ENCODE measurements at regions not wholly inside any gene's neighbourhood (a gene's known extent, or its start where the extent isn't known, plus 50 kb on each side); places are given as distances from the start of the nearest gene placed in this dataset.

GRCh38 chr7:115106316-115106715 lies 184.4 kb downstream of the MDFIC start:
- H3K9me3 Mint-ChIP-seq: peaks cover 0 to 1% of the 10 kb centered on the region in 2 donors
- no peaks in the 10 kb centered on the region for H3K27me3 Mint-ChIP-seq (ENCODE audit: low read depth)
- H3K27ac Mint-ChIP-seq: no peak overlapping the region
- no peaks in the 10 kb centered on the region for H3K36me3 Mint-ChIP-seq (ENCODE audit: insufficient read depth in 2 of 2)
- ATAC-seq (replicated peaks in 1 of 2) (no peak), DNase-seq (no peak)
- no peaks in the 10 kb centered on the region for H3K4me1 Mint-ChIP-seq (ENCODE audit: low read depth)
- H3K4me3 Mint-ChIP-seq: no peak overlapping the region

- Mint-ChIP-seq H3K27me3 (ENCODE audit: low read depth) (no peaks in the 10 kb centered on the region), H3K27ac (no peak overlapping the region), H3K4me3 (no peak overlapping the region), H3K36me3 (ENCODE audit: insufficient read depth in 2 of 2) (no peaks in the 10 kb centered on the region), H3K4me1 (ENCODE audit: low read depth) (no peaks in the 10 kb centered on the region), H3K9me3 (peaks cover 0 to 1% of the 10 kb centered on the region in 2 donors)
- ATAC-seq (replicated peaks in 1 of 2) (no peak), DNase-seq (no peak)
Observed at GRCh38 chr7:115102738-115103137, 180.8 kb downstream of the MDFIC start.

DNA sequence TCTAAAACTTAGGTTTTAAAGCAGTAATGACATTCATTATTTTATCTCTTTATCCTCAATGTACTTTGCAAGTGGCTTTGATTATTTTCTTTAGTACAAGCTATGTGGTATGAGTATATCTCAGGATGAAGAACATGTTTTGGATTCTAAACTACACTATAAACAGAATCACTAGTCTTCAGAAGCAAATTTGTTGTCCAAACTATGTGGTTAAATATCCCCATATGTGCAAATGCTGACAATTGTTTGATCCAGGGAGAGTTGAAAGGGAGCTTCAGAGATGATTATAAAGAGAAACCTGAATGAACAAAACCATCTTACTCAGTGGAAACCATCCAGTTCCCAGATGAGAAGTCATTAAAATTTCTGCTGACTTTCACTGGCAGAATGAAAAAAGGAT lies 179.3 kb downstream of the MDFIC start:
- Mint-ChIP-seq H3K36me3 (ENCODE audit: insufficient read depth in 2 of 2) (no peaks in the 10 kb centered on the region), H3K4me3 (no peak overlapping the region), H3K27ac (no peak overlapping the region), H3K27me3 (ENCODE audit: low read depth) (no peaks in the 10 kb centered on the region), H3K4me1 (ENCODE audit: low read depth) (no peaks in the 10 kb centered on the region), H3K9me3 (peaks cover 0 to 1% of the 10 kb centered on the region in 2 donors)
- DNase-seq (no peak), ATAC-seq (replicated peaks in 1 of 2) (no peak)

DNA sequence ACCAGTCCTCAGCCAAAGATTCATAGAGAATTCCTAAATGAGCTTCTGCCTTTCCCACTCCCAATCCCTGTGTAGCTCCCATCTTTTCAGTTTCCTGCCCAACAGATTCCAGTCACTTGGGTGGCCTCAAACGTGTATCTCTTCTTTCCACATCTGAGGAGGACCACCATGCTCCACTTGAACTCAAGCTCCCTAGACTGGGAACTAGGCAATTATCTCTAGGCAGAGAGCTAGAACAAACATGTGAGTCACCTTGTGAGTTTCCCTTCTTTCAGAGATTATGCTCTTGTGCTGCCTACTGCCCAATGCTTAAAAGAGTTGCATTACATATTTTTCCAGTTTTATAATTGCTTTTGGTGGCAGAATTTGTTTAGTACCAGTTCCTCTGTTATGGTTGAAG lies 178.0 kb downstream of the MDFIC start:
- Mint-ChIP-seq H3K4me1 (ENCODE audit: low read depth) (no peaks in the 10 kb centered on the region), H3K36me3 (ENCODE audit: insufficient read depth in 2 of 2) (no peaks in the 10 kb centered on the region), H3K4me3 (no peak overlapping the region), H3K27me3 (ENCODE audit: low read depth) (no peaks in the 10 kb centered on the region), H3K27ac (no peak overlapping the region), H3K9me3 (no peaks in the 10 kb centered on the region)
- ATAC-seq (replicated peaks in 1 of 2) (no peak), DNase-seq (no peak)

GRCh38 chr7:115097175-115097671 lies 175.3 kb downstream of the MDFIC start:
- Mint-ChIP-seq H3K27ac (peak overlapping the region; percentile 49), H3K36me3 (ENCODE audit: insufficient read depth in 2 of 2) (no peaks in the 10 kb centered on the region), H3K4me3 (no peak overlapping the region), H3K4me1 (ENCODE audit: low read depth) (no peaks in the 10 kb centered on the region), H3K9me3 (no peaks in the 10 kb centered on the region), H3K27me3 (ENCODE audit: low read depth) (no peaks in the 10 kb centered on the region)
- DNase-seq (no peak), ATAC-seq (replicated peaks in 1 of 2) (no peak)

DNA sequence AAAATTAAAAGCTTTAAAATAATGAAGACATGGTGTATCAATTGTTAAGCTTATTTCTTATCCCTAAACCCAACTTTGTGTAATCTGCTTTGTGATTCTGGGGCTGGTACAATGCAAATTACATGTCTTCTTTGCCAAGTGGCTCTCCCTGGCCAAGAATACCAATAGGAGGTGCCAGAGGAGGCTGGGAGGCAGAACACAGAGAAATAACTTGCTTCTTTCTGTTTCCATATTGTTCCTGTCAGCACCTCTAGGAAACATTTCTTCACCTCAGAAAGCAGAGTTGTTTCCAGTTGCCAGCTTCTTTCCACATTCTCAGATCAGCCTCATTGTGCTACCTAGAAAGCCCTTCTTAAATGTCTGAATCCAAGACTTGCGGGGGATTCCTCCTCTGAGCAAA lies 174.4 kb downstream of the MDFIC start:
- H3K4me1 Mint-ChIP-seq (ENCODE audit: low read depth): no peaks in the 10 kb centered on the region
- H3K36me3 Mint-ChIP-seq (ENCODE audit: insufficient read depth in 2 of 2): no peaks in the 10 kb centered on the region
- no peak overlapping the region for H3K27ac Mint-ChIP-seq
- DNase-seq (no peak), ATAC-seq (replicated peaks in 1 of 2) (no peak)
- no peaks in the 10 kb centered on the region for H3K9me3 Mint-ChIP-seq
- H3K27me3 Mint-ChIP-seq (ENCODE audit: low read depth): no peaks in the 10 kb centered on the region
- no peak overlapping the region for H3K4me3 Mint-ChIP-seq

DNA sequence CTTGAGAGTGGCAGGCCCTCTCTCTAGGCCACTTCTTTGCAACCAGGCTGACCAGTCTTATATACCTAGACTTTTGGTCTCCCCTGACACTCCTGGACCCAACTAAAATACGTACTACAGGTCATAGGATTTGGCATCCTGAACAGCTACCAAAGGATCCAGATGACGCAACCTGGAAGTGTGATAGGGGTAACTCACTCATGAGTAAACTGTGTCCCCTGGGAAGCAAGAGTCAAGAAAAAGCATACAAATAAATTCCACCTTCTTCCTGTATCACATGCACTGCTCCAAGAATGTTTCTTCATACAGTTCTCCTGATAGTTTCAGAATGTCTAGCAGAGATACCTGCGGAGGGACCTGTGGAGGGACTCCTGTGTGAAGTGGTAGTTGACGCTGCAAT lies 172.3 kb downstream of the MDFIC start:
- H3K36me3 Mint-ChIP-seq (ENCODE audit: insufficient read depth in 2 of 2): no peaks in the 10 kb centered on the region
- DNase-seq: no peak

GRCh38 chr7:115088893-115089292 lies 167.0 kb downstream of the MDFIC start:
- H3K9me3 Mint-ChIP-seq: no peaks in the 10 kb centered on the region
- no peak for DNase-seq
- no peak for ATAC-seq (replicated peaks in 1 of 2)
- no peaks in the 10 kb centered on the region for H3K36me3 Mint-ChIP-seq (ENCODE audit: insufficient read depth in 2 of 2)
- no peaks in the 10 kb centered on the region for H3K27me3 Mint-ChIP-seq (ENCODE audit: low read depth)
- H3K4me1 Mint-ChIP-seq (ENCODE audit: low read depth): no peaks in the 10 kb centered on the region
- H3K4me3 Mint-ChIP-seq: no peak overlapping the region
- no peak overlapping the region for H3K27ac Mint-ChIP-seq

More for the DNA sequence above, 172.3 kb downstream of the MDFIC start:
- ATAC-seq (replicated peaks in 1 of 2): no peak
- Mint-ChIP-seq H3K4me3 (no peak overlapping the region), H3K27me3 (ENCODE audit: low read depth) (no peaks in the 10 kb centered on the region), H3K4me1 (ENCODE audit: low read depth) (no peaks in the 10 kb centered on the region), H3K9me3 (no peaks in the 10 kb centered on the region), H3K27ac (no peak overlapping the region)

- ATAC-seq (replicated peaks in 1 of 2) (no peak), DNase-seq (no peak)
- Mint-ChIP-seq H3K4me1 (ENCODE audit: low read depth) (no peaks in the 10 kb centered on the region), H3K27me3 (ENCODE audit: low read depth) (no peaks in the 10 kb centered on the region), H3K9me3 (no peaks in the 10 kb centered on the region), H3K36me3 (ENCODE audit: insufficient read depth in 2 of 2) (no peaks in the 10 kb centered on the region), H3K4me3 (no peak overlapping the region), H3K27ac (no peak overlapping the region)
Observed at GRCh38 chr7:115087437-115087836, 165.5 kb downstream of the MDFIC start.

DNA sequence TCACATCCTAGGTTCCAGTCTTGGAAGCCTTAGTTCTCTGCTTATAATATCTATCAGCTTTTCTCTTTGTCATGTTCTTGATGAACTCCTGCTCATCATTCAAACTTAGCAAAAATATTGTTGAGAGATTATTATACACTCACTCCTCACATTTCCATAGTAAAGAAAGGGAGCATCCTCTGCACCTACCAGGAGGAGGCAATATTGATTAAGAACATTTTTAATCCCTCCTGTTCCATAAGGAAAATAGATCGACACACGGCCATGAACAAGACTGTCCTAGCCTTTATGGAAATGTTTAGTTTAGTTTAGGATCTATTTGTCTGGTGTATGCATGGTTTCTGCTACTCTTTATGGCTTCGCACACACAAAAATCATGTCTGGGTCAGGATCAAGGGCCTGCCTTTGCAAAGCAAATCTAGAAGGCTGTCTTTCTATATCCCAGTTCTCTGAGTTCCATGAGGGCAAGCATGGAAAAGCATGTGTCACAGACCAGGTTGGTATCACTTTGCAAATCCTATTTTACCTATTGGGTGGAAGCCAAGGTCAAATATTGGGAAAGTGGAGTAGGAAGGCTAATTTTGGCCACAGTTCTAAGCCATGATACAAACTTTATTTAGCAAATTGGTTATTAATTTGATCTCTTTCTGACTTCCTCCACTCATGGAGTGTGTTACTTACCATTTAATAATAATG lies 164.4 kb downstream of the MDFIC start:
- no peaks in the 10 kb centered on the region for H3K36me3 Mint-ChIP-seq (ENCODE audit: insufficient read depth in 2 of 2)
- H3K4me1 Mint-ChIP-seq (ENCODE audit: low read depth): no peaks in the 10 kb centered on the region
- DNase-seq (no peak), ATAC-seq (replicated peaks in 1 of 2) (no peak)
- H3K27me3 Mint-ChIP-seq (ENCODE audit: low read depth): no peaks in the 10 kb centered on the region
- H3K27ac Mint-ChIP-seq: no peak overlapping the region
- H3K4me3 Mint-ChIP-seq: no peak overlapping the region
- H3K9me3 Mint-ChIP-seq: no peaks in the 10 kb centered on the region

GRCh38 chr7:115085421-115085820 lies 163.5 kb downstream of the MDFIC start:
- no peak for ATAC-seq (replicated peaks in 1 of 2)
- Mint-ChIP-seq H3K36me3 (ENCODE audit: insufficient read depth in 2 of 2) (no peaks in the 10 kb centered on the region), H3K4me3 (no peak overlapping the region), H3K4me1 (ENCODE audit: low read depth) (no peaks in the 10 kb centered on the region), H3K27me3 (ENCODE audit: low read depth) (no peaks in the 10 kb centered on the region), H3K27ac (no peak overlapping the region), H3K9me3 (no peaks in the 10 kb centered on the region)
- DNase-seq: no peak

DNA sequence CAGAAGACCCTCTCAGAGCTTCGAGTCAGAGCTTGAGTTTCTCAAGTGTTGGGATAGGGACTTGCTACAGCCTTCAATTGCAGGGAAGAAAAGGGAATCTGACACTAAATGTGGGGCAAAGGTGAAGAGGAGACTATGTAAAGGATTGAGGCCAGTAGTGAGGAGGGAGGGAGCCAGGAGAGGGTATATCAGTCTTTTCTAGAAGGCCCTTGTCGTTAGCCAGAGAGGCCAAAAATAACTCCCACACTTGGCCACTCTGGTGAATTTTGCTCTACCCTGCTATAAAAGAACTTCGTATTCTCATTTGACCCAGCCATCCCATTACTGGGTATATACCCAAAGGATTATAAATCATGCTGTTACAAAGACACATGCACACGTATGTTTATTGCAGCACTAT lies 162.0 kb downstream of the MDFIC start:
- ATAC-seq (replicated peaks in 1 of 2) (no peak), DNase-seq (no peak)
- H3K9me3 Mint-ChIP-seq: no peaks in the 10 kb centered on the region
- no peaks in the 10 kb centered on the region for H3K4me1 Mint-ChIP-seq (ENCODE audit: low read depth)
- H3K27me3 Mint-ChIP-seq (ENCODE audit: low read depth): no peaks in the 10 kb centered on the region
- no peaks in the 10 kb centered on the region for H3K36me3 Mint-ChIP-seq (ENCODE audit: insufficient read depth in 2 of 2)
- no peak overlapping the region for H3K27ac Mint-ChIP-seq
- no peak overlapping the region for H3K4me3 Mint-ChIP-seq

DNA sequence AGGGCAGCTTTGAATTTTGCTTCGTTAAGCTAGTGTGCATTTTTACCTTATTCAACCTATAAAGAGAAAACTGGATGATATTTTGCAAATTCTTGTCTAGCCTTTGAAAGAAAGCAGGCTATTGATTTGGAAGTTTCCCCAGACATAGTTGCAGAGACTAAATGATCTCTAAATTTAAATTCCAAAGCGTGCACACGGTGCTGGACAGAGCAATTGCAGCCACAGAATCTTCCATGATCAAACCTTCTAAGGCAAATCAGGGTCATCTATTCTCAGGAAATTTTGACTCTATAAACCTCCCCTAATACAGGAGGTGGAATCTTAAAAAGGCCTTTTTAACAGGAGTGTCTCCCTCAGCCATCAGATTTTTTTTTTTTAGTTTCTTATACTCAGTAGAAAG lies 159.9 kb downstream of the MDFIC start:
- H3K9me3 Mint-ChIP-seq: no peaks in the 10 kb centered on the region
- no peak for ATAC-seq (replicated peaks in 1 of 2)
- no peak overlapping the region for H3K27ac Mint-ChIP-seq
- H3K27me3 Mint-ChIP-seq (ENCODE audit: low read depth): no peaks in the 10 kb centered on the region
- no peak for DNase-seq
- no peaks in the 10 kb centered on the region for H3K36me3 Mint-ChIP-seq (ENCODE audit: insufficient read depth in 2 of 2)
- H3K4me3 Mint-ChIP-seq: no peak overlapping the region
- H3K4me1 Mint-ChIP-seq (ENCODE audit: low read depth): no peaks in the 10 kb centered on the region

- no peak overlapping the region for H3K27ac Mint-ChIP-seq
- peaks cover 0 to 2% of the 10 kb centered on the region in 2 donors for H3K9me3 Mint-ChIP-seq
- H3K36me3 Mint-ChIP-seq (ENCODE audit: insufficient read depth in 2 of 2): no peaks in the 10 kb centered on the region
- H3K4me3 Mint-ChIP-seq: no peak overlapping the region
- H3K4me1 Mint-ChIP-seq (ENCODE audit: low read depth): no peaks in the 10 kb centered on the region
- H3K27me3 Mint-ChIP-seq (ENCODE audit: low read depth): no peaks in the 10 kb centered on the region
- no peak for DNase-seq
- ATAC-seq (replicated peaks in 1 of 2): no peak
Observed at GRCh38 chr7:115078851-115079250, 157.0 kb downstream of the MDFIC start.
